ENCODE measurements at regions not wholly inside any gene's neighbourhood (a gene's known extent, or its start where the extent isn't known, plus 50 kb on each side); places are given as distances from the start of the nearest gene placed in this dataset.
"Not testable (repeated sequence)": the region's sequence is repeated elsewhere in the genome, so short reads cannot be mapped to it uniquely, and the experiment has no call there.

DNA sequence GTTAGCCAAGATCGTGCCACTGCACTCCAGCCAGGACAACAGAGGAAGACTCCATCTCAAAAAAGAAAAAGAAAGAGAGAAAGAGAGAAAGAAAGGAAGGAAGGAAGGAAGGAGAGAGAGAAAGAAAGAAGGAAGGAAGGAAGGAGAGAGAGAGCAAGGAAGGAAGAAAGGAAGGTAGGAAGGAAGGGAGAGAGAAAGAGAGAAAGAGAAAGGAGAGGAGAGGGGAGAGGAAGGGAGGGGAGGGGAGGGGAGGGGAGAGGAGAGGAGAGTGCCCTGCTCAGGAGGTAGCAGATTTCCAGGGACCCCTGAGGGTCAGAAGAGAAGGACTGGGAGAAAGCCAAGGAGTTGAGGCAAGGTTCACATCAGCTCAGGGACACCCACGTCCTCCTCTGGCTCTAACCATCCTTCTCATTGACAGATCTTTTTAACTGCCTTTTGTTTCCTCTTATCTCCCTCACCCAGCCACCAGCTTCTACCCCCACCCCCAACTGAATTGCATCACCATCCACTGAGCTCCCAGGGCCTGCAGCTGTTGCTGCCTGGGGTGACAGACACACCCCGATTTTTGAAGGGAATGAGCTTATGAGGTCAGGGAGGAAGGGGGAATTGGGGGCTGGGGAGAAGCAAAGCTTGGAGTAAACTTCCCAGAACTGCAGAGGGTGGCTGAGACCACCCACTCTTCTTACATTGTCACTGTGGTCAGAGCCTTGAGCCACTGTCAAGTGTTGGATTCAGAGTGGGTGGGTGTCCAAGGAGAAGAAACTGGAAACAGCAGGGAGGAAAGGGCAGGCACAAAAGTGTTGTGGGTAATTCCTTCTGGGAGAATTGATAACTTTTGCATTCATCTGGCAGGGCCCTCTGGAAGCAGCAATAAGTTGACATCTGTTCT, 91.6 kb downstream of the GLUL start:
- no peaks in the 10 kb centered on the region for H3K36me3 ChIP-seq (ENCODE audit: control insufficient read depth, insufficient read depth, low read length)
- no peaks in the 10 kb centered on the region for H3K79me2 ChIP-seq (ENCODE audit: control insufficient read depth, insufficient read depth, low read length)
- DNase-seq (ENCODE audit: low read depth in 2 of 2): peak; percentile 36 to 52
- H3K4me1 ChIP-seq (ENCODE audit: control insufficient read depth, extremely low read depth, insufficient read depth, low read length): no peaks in the 10 kb centered on the region
- no peak overlapping the region for H3K27ac ChIP-seq (ENCODE audit: insufficient read depth, low read length)
- no peaks in the 10 kb centered on the region for H3K27me3 ChIP-seq (ENCODE audit: control insufficient read depth, insufficient read depth, low read length)
- no peak overlapping the region for H3K9ac ChIP-seq (ENCODE audit: insufficient read depth, low read length)
- H2AFZ ChIP-seq (ENCODE audit: low read length): no peak overlapping the region
- H3K4me2 ChIP-seq (ENCODE audit: extremely low read depth, insufficient read depth, low read length): no peak overlapping the region
- H3K9me3 ChIP-seq (ENCODE audit: control insufficient read depth, insufficient read depth, low read depth, low read length): no peaks in the 10 kb centered on the region
- no peak for TF ChIP-seq EZH2 (IDR thresholded peaks at IDR 0.05; ENCODE audit: low read length, missing control alignments)
- TF ChIP-seq, protein P1, sequence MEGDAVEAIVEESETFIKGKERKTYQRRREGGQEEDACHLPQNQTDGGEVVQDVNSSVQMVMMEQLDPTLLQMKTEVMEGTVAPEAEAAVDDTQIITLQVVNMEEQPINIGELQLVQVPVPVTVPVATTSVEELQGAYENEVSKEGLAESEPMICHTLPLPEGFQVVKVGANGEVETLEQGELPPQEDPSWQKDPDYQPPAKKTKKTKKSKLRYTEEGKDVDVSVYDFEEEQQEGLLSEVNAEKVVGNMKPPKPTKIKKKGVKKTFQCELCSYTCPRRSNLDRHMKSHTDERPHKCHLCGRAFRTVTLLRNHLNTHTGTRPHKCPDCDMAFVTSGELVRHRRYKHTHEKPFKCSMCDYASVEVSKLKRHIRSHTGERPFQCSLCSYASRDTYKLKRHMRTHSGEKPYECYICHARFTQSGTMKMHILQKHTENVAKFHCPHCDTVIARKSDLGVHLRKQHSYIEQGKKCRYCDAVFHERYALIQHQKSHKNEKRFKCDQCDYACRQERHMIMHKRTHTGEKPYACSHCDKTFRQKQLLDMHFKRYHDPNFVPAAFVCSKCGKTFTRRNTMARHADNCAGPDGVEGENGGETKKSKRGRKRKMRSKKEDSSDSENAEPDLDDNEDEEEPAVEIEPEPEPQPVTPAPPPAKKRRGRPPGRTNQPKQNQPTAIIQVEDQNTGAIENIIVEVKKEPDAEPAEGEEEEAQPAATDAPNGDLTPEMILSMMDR (conservative IDR thresholded peaks at IDR 0.05 in 1 of 2, IDR thresholded peaks at IDR 0.05 in 1 of 2; ENCODE audit: low read depth in 1 of 2, low read length in 2 of 2): no peak
- H4K20me1 ChIP-seq (ENCODE audit: control insufficient read depth, extremely low read depth, insufficient read depth, low read length): no peaks in the 10 kb centered on the region
- no peak overlapping the region for H3K4me3 ChIP-seq (replicated peaks in 1 of 4; ENCODE audit: control extremely low read depth in 1 of 4, insufficient read depth in 1 of 4, low read depth in 3 of 4, low read length in 4 of 4)

DNA sequence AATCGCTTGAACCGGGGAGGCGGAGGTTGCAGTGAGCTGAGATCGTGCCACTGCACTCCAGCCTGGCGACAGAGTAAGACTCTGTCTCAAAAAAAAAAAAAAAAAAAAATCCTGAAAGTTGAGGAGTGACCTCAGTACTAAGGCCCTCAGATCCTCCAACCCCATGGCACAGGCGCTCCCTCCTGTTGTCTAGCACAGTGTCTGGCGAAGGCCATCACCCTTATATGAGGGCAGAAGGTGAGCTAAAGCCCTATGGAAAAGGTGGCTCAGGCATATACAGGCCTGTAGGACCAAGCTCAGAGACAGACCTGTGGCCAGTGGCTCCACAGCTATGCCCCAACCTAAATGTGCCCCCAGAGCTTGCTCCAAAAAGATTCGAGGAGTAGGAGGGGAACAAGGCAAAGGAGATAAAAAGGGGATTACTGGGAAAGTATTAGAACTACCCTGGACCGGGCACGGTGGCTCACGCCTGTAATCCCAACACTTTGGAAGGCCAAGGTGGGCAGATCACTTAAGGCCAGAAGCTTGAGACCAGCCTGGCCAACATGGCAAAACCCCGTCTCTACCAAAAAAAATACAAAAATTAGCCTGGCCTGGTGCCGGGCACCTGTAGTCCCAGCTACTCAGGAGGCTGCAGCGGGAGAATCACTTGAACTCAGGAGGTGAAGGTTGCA, 92.4 kb downstream of the GLUL start:
- not testable (repeated sequence) for H3K4me1 ChIP-seq (ENCODE audit: control insufficient read depth, extremely low read depth, insufficient read depth, low read length); H3K27me3 ChIP-seq (ENCODE audit: control insufficient read depth, insufficient read depth, low read length); H3K27ac ChIP-seq (ENCODE audit: insufficient read depth, low read length); H3K9me3 ChIP-seq (ENCODE audit: control insufficient read depth, insufficient read depth, low read depth, low read length); H4K20me1 ChIP-seq (ENCODE audit: control insufficient read depth, extremely low read depth, insufficient read depth, low read length); H3K9ac ChIP-seq (ENCODE audit: insufficient read depth, low read length); H3K4me3 ChIP-seq (replicated peaks in 1 of 4; ENCODE audit: control extremely low read depth in 1 of 4, insufficient read depth in 1 of 4, low read depth in 3 of 4, low read length in 4 of 4); H2AFZ ChIP-seq (ENCODE audit: low read length); H3K36me3 ChIP-seq (ENCODE audit: control insufficient read depth, insufficient read depth, low read length); H3K4me2 ChIP-seq (ENCODE audit: extremely low read depth, insufficient read depth, low read length); DNase-seq (ENCODE audit: low read depth in 2 of 2); H3K79me2 ChIP-seq (ENCODE audit: control insufficient read depth, insufficient read depth, low read length)

DNA sequence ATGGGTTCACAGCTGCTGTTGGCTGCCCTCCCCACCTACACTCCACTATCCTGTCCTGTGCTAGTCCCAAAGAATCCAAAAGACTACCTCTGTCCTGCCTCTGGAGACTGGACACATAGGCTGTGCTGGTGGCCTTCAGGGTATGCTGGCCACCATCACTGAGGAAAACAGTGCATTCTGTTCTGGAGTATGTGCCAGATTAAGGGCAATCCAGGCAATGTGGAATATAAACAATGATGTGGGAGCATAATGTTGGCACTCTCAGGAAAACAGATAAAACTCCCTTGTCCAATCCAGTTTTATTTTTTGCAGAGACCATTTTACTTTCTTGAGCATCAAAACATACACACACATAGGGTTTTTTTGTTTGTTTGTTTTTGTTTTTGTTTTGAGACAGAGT, 94.3 kb downstream of the GLUL start:
- H4K20me1 ChIP-seq (ENCODE audit: control insufficient read depth, extremely low read depth, insufficient read depth, low read length): no peaks in the 10 kb centered on the region
- H3K36me3 ChIP-seq (ENCODE audit: control insufficient read depth, insufficient read depth, low read length): no peaks in the 10 kb centered on the region
- no peaks in the 10 kb centered on the region for H3K4me1 ChIP-seq (ENCODE audit: control insufficient read depth, extremely low read depth, insufficient read depth, low read length)

More for the DNA sequence above, 94.3 kb downstream of the GLUL start:
- TF ChIP-seq EZH2 (IDR thresholded peaks at IDR 0.05; ENCODE audit: low read length, missing control alignments): no peak
- TF ChIP-seq, protein P1 (conservative IDR thresholded peaks at IDR 0.05 in 1 of 2, IDR thresholded peaks at IDR 0.05 in 1 of 2; ENCODE audit: low read depth in 1 of 2, low read length in 2 of 2): no peak
- Histone ChIP-seq H3K27ac (ENCODE audit: insufficient read depth, low read length) (no peak overlapping the region), H3K9me3 (ENCODE audit: control insufficient read depth, insufficient read depth, low read depth, low read length) (no peaks in the 10 kb centered on the region), H3K27me3 (ENCODE audit: control insufficient read depth, insufficient read depth, low read length) (no peaks in the 10 kb centered on the region), H3K9ac (ENCODE audit: insufficient read depth, low read length) (no peak overlapping the region), H3K4me3 (replicated peaks in 1 of 4; ENCODE audit: control extremely low read depth in 1 of 4, insufficient read depth in 1 of 4, low read depth in 3 of 4, low read length in 4 of 4) (no peak overlapping the region), H2AFZ (ENCODE audit: low read length) (no peak overlapping the region), H3K79me2 (ENCODE audit: control insufficient read depth, insufficient read depth, low read length) (no peaks in the 10 kb centered on the region), H3K4me2 (ENCODE audit: extremely low read depth, insufficient read depth, low read length) (no peak overlapping the region)
- no peak for DNase-seq (ENCODE audit: low read depth in 2 of 2)
